ENCODE measurements at regions not wholly inside any gene's neighbourhood (a gene's known extent, or its start where the extent isn't known, plus 50 kb on each side); places are given as distances from the start of the nearest gene placed in this dataset.
"Not testable (repeated sequence)": the region's sequence is repeated elsewhere in the genome, so short reads cannot be mapped to it uniquely, and the experiment has no call there.

GRCh38 chr1:121523112-121523511 lies 338.3 kb downstream of the SRGAP2C start:
- H3K4me1 ChIP-seq (ENCODE audit: control insufficient read depth, insufficient read depth, low read length); H3K9ac ChIP-seq (ENCODE audit: low read length); H3K4me3 ChIP-seq (ENCODE audit: low read length); H3K27me3 ChIP-seq (ENCODE audit: control insufficient read depth, insufficient read depth, low read length); H3K36me3 ChIP-seq (ENCODE audit: control insufficient read depth, insufficient read depth, low read length); H3K27ac ChIP-seq (ENCODE audit: low read depth, low read length): not testable (repeated sequence)

DNA sequence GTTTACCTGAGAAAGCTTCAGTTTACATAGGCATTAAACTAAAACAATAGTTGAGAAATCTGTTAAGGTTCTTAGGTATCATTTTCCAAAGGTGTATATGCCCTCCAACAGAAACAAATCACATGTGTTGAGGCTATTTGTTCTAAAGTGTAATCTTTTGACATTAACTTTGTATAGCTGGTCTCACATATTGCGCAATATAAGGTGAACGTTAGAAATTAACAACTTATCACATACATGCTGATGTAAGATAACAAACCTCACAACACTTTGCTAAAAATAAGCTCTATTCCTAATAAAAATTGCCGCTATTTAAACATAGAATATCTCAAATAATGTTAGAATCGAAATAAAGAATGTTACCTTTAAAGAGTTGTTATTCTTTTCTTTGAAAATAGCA lies 340.6 kb downstream of the SRGAP2C start:
- Histone ChIP-seq H3K27me3 (ENCODE audit: control insufficient read depth, insufficient read depth, low read length) (no peaks in the 10 kb centered on the region), H3K36me3 (ENCODE audit: control insufficient read depth, insufficient read depth, low read length) (no peaks in the 10 kb centered on the region), H3K4me3 (ENCODE audit: low read length) (no peak overlapping the region), H3K27ac (ENCODE audit: low read depth, low read length) (no peak overlapping the region), H3K4me1 (ENCODE audit: control insufficient read depth, insufficient read depth, low read length) (no peaks in the 10 kb centered on the region), H3K9ac (ENCODE audit: low read length) (no peak overlapping the region)

DNA sequence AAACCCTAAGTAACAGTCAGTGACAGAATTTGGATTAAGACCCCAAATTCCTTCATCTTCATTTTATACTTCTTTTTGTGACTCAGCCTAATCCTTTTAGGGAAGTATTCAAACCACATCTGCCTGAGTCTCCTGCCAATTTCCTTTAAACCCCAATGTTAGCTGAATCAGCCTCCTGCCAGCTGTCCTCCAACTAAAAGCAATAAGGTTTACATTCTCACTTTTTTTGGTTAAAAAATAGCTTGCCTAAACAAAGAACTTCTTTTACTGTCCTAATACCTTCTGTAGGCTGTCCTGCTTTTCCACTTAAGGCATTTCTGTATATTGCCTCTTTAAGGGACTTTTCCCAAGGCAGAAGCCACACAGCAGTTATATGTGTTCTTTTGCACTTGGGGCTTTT lies 344.2 kb downstream of the SRGAP2C start:
- H3K27me3 ChIP-seq (ENCODE audit: control insufficient read depth, insufficient read depth, low read length); H3K4me1 ChIP-seq (ENCODE audit: control insufficient read depth, insufficient read depth, low read length); H3K9ac ChIP-seq (ENCODE audit: low read length); H3K27ac ChIP-seq (ENCODE audit: low read depth, low read length); H3K4me3 ChIP-seq (ENCODE audit: low read length); H3K36me3 ChIP-seq (ENCODE audit: control insufficient read depth, insufficient read depth, low read length): not testable (repeated sequence)

GRCh38 chr1:121530026-121530425 lies 345.3 kb downstream of the SRGAP2C start:
- not testable (repeated sequence) for H3K36me3 ChIP-seq (ENCODE audit: control insufficient read depth, insufficient read depth, low read length); H3K4me3 ChIP-seq (ENCODE audit: low read length); H3K27me3 ChIP-seq (ENCODE audit: control insufficient read depth, insufficient read depth, low read length); H3K9ac ChIP-seq (ENCODE audit: low read length); H3K27ac ChIP-seq (ENCODE audit: low read depth, low read length); H3K4me1 ChIP-seq (ENCODE audit: control insufficient read depth, insufficient read depth, low read length)

DNA sequence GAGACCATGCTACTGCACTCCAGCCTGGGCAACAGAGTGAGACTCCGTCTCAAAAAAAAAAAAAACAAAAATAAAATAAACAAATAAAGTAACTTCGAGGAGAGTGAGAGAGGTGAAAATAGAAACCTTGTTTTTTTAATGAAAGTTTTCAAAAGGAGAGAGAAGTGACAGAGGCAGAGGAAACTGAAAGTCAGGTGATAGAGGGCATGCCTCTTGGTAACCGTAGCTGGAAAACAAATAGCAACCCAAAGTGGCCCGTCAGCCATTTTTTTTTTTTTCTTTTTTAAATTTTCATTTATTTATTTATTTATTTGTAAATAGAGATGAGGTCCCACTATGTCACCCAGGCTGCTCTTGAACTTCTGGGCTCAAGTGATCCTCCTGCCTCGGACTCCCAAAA lies 347.0 kb downstream of the SRGAP2C start:
- not testable (repeated sequence) for H3K27me3 ChIP-seq (ENCODE audit: control insufficient read depth, insufficient read depth, low read length); H3K4me3 ChIP-seq (ENCODE audit: low read length); H3K9ac ChIP-seq (ENCODE audit: low read length); H3K36me3 ChIP-seq (ENCODE audit: control insufficient read depth, insufficient read depth, low read length); H3K4me1 ChIP-seq (ENCODE audit: control insufficient read depth, insufficient read depth, low read length); H3K27ac ChIP-seq (ENCODE audit: low read depth, low read length)

DNA sequence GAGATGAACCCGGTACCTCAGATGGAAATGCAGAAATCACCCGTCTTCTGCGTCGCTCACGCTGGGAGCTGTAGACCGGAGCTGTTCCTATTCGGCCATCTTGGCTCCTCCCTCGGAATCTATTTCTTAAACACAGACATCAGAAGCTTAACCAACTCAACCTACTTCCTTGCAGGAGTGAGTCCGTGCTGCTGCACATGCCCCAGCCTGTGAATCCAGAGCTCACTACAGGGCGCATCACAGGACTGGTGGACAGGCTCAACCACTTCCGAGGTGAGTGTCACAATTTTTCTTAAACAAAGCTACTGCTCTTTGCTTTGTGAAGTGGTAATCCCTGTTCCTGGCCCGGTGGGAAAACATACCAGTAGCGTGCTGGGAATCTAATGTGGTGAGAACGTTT lies 353.4 kb downstream of the SRGAP2C start:
- not testable (repeated sequence) for H3K27me3 ChIP-seq (ENCODE audit: control insufficient read depth, insufficient read depth, low read length); H3K4me1 ChIP-seq (ENCODE audit: control insufficient read depth, insufficient read depth, low read length); H3K4me3 ChIP-seq (ENCODE audit: low read length); H3K9ac ChIP-seq (ENCODE audit: low read length); H3K36me3 ChIP-seq (ENCODE audit: control insufficient read depth, insufficient read depth, low read length); H3K27ac ChIP-seq (ENCODE audit: low read depth, low read length)

DNA sequence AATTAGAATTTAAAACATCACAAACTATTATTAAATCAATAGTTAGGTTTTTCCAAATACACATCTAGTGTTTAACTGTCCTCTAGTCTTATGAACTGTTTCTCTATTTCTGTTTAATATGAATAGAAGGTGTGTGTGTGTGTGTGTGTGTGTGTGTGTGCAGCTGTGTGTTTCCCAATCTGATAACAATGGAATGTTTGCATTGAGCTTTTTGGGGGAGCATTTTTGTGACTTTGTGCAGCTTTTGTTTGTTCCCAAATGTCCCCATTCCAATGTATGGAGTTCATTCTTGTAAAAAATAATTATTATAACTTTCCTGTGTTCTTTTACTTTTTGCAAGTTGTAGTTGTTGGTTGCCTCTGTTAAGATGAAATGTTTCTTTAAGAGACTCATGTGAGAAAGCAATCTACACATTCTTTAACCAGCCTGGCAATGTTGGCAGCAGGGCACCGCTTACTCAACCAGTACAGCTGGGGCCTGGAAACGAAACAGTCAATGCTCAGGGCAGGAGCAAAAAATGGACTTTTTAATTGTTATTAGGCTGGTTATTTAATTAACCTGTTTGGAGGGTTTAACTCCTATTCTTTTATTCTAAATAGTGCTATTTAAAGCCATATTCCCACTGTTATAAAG lies 354.3 kb downstream of the SRGAP2C start:
- Histone ChIP-seq H3K27me3 (ENCODE audit: control insufficient read depth, insufficient read depth, low read length) (no peaks in the 10 kb centered on the region), H3K36me3 (ENCODE audit: control insufficient read depth, insufficient read depth, low read length) (no peaks in the 10 kb centered on the region), H3K4me3 (ENCODE audit: low read length) (no peak overlapping the region), H3K27ac (ENCODE audit: low read depth, low read length) (no peak overlapping the region), H3K4me1 (ENCODE audit: control insufficient read depth, insufficient read depth, low read length) (no peaks in the 10 kb centered on the region), H3K9ac (ENCODE audit: low read length) (no peak overlapping the region)

DNA sequence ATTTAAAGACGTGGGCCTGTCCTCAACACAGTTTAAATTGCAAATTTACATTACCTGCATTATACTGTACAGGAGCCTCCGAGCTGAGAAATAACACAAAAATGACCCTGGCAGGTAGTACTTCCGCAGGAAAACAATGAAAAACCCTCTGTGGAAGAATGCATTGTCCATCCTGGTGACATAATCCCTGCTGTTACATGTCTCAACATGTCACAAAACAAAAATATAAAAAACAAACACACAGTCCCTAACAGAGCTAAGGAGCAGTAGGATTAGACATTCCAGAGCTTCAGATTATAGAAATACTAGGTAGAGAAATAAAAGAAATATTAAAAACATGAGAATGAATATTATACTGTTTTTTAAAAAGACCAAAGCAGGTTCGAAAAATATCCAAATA lies 359.2 kb downstream of the SRGAP2C start:
- not testable (repeated sequence) for H3K27ac ChIP-seq (ENCODE audit: low read depth, low read length); H3K36me3 ChIP-seq (ENCODE audit: control insufficient read depth, insufficient read depth, low read length); H3K27me3 ChIP-seq (ENCODE audit: control insufficient read depth, insufficient read depth, low read length); H3K4me1 ChIP-seq (ENCODE audit: control insufficient read depth, insufficient read depth, low read length); H3K9ac ChIP-seq (ENCODE audit: low read length); H3K4me3 ChIP-seq (ENCODE audit: low read length)

DNA sequence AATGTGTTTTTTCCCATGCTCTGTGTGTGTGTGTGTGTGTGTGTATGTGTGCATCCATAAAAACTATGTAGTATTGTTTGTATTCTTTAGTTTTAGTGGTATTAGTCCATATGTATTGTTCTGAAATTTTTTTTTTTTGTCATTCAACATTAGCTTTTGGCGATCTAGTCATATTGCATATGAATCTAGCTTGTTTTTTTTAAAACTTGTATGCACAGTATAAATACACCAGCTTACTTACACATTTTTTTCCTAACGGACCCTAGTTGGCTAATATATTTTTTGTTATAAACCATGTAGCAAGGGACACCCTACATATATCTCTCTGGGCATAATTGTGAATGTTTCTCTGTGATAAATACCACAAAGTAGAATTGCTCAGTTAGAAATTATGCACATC lies 359.7 kb downstream of the SRGAP2C start:
- H3K9ac ChIP-seq (ENCODE audit: low read length) = no peak overlapping the region
- H3K4me3 ChIP-seq (ENCODE audit: low read length) = no peak overlapping the region
- H3K27me3 ChIP-seq (ENCODE audit: control insufficient read depth, insufficient read depth, low read length) = no peaks in the 10 kb centered on the region
- H3K4me1 ChIP-seq (ENCODE audit: control insufficient read depth, insufficient read depth, low read length) = no peaks in the 10 kb centered on the region
- no peak overlapping the region for H3K27ac ChIP-seq (ENCODE audit: low read depth, low read length)
- H3K36me3 ChIP-seq (ENCODE audit: control insufficient read depth, insufficient read depth, low read length) = no peaks in the 10 kb centered on the region

GRCh38 chr1:121545899-121546298 lies 361.1 kb downstream of the SRGAP2C start:
- not testable (repeated sequence) for H3K27ac ChIP-seq (ENCODE audit: low read depth, low read length); H3K4me3 ChIP-seq (ENCODE audit: low read length); H3K36me3 ChIP-seq (ENCODE audit: control insufficient read depth, insufficient read depth, low read length); H3K4me1 ChIP-seq (ENCODE audit: control insufficient read depth, insufficient read depth, low read length); H3K9ac ChIP-seq (ENCODE audit: low read length); H3K27me3 ChIP-seq (ENCODE audit: control insufficient read depth, insufficient read depth, low read length)

DNA sequence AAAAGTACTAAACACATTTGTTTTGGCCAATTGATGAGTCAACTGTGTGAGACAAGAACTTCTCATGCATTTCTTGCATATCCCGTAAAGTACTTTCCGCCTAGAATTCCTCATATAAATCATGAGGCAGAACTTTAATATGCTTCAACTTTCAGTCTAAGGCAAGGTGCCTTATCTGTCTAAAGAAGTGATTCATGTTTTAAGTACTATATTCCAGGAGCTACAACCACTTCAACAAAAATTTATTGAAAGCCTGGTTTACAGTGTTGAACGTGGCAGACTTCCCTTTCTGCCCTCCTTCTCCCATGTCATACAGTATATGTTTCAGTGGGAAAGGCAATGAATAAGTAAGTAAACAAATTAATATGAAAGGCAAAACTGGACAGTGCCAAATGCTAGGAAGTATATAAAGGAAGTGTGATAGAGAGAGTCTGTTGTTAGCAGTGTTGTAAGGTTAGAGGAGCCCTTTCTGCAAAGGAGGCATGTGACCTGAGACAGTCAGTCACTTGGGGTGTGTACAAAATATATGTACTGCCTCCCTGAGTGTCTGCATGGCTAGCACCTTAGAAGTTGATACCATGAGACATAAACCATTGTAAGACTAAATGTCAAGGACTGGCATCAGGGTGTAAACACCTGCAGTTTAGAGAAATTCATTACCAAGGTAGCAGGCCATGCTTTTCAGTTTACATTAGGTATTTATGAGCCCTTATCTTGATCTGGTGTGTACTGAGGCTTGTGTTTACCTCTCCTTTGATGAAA lies 362.2 kb downstream of the SRGAP2C start:
- no peak overlapping the region for H3K4me3 ChIP-seq (ENCODE audit: low read length)
- no peaks in the 10 kb centered on the region for H3K4me1 ChIP-seq (ENCODE audit: control insufficient read depth, insufficient read depth, low read length)
- H3K36me3 ChIP-seq (ENCODE audit: control insufficient read depth, insufficient read depth, low read length) = no peaks in the 10 kb centered on the region
- no peaks in the 10 kb centered on the region for H3K27me3 ChIP-seq (ENCODE audit: control insufficient read depth, insufficient read depth, low read length)
- no peak overlapping the region for H3K27ac ChIP-seq (ENCODE audit: low read depth, low read length)
- H3K9ac ChIP-seq (ENCODE audit: low read length) = no peak overlapping the region

GRCh38 chr1:121547726-121548125 lies 363.0 kb downstream of the SRGAP2C start:
- H3K9ac ChIP-seq (ENCODE audit: low read length); H3K4me1 ChIP-seq (ENCODE audit: control insufficient read depth, insufficient read depth, low read length); H3K27ac ChIP-seq (ENCODE audit: low read depth, low read length); H3K27me3 ChIP-seq (ENCODE audit: control insufficient read depth, insufficient read depth, low read length); H3K4me3 ChIP-seq (ENCODE audit: low read length); H3K36me3 ChIP-seq (ENCODE audit: control insufficient read depth, insufficient read depth, low read length): not testable (repeated sequence)

- not testable (repeated sequence) for H3K36me3 ChIP-seq (ENCODE audit: control insufficient read depth, insufficient read depth, low read length); H3K27me3 ChIP-seq (ENCODE audit: control insufficient read depth, insufficient read depth, low read length); H3K4me3 ChIP-seq (ENCODE audit: low read length); H3K27ac ChIP-seq (ENCODE audit: low read depth, low read length); H3K4me1 ChIP-seq (ENCODE audit: control insufficient read depth, insufficient read depth, low read length); H3K9ac ChIP-seq (ENCODE audit: low read length)
These were observed 366.0 kb downstream of the SRGAP2C start for GRCh38 chr1:121550817-121551216.
